Common myeloid progenitor, CD34-positive (primary cell): ENCODE measurements at regions not wholly inside any gene's neighbourhood (a gene's known extent, or its start where the extent isn't known, plus 50 kb on each side); places are given as distances from the start of the nearest gene placed in this dataset.

Experiments
- CTCF ChIA-PET: fragments of 350-600 bp; sonication (Branson Sonifier 250); formaldehyde crosslinking; loops from one replicate; lab custom pipeline; 2021; ENCODE audit warnings: antibody characterized with exemption; lab: Charles Lee
- POLR2A ChIA-PET: fragments of 350-600 bp; sonication (Branson Sonifier 250); formaldehyde crosslinking; loops from one replicate; lab custom pipeline; 2021; ENCODE audit warnings: antibody characterized with exemption; lab: Charles Lee
- DNase-seq, 3 donors: peaks; one replicate each; pipeline versions ENCODE4 v3.0.0 to v3.0.0-alpha.2; 2013
- H3K27ac ChIP-seq, 2 experiments: 1 replicate in 1 of 2; 2 replicates in 1 of 2; pipeline ENCODE4 v1.7.0; 2013; ENCODE audit warnings: inconsistent platforms in 2 of 2, low read length in 2 of 2, mild to moderate bottlenecking in 2 of 2, low read depth in 1 of 2, moderate library complexity in 1 of 2; ENCODE audit not compliant: severe bottlenecking in 2 of 2, insufficient read depth in 1 of 2, poor library complexity in 1 of 2
- H3K27me3 ChIP-seq, 5 experiments: replicated peaks in 2 of 5; 1 replicate in 3 of 5; 2 replicates in 2 of 5; pipeline versions ENCODE4 v1.6.1 to v1.7.0; 2013; ENCODE audit warnings: low read length in 4 of 5, mild to moderate bottlenecking in 2 of 5, moderate library complexity in 2 of 5, inconsistent platforms in 1 of 5; ENCODE audit not compliant: insufficient read depth in 5 of 5, control insufficient read depth in 4 of 5
- H3K36me3 ChIP-seq, 4 experiments: 1 replicate in 2 of 4; 2 replicates in 2 of 4; pipeline versions ENCODE4 v1.6.1 to v1.7.0; 2013; ENCODE audit warnings: low read length in 3 of 4, control low read depth in 1 of 4, mild to moderate bottlenecking in 1 of 4; ENCODE audit not compliant: control insufficient read depth in 4 of 4, insufficient read depth in 4 of 4
- H3K4me1 ChIP-seq, 4 experiments: 1 replicate in 3 of 4; 2 replicates in 1 of 4; pipeline versions ENCODE4 v1.6.1 to v1.7.1; 2013; ENCODE audit warnings: low read length in 3 of 4, mild to moderate bottlenecking in 3 of 4, control low read depth in 1 of 4, inconsistent platforms in 1 of 4, moderate library complexity in 1 of 4; ENCODE audit not compliant: control insufficient read depth in 4 of 4, insufficient read depth in 4 of 4; ENCODE audit errors: control extremely low read depth in 1 of 4
- H3K4me3 ChIP-seq, 7 experiments: 1 replicate in 4 of 7; 2 replicates in 3 of 7; pipeline versions ENCODE4 v1.5.1 to v1.7.0; 2013; ENCODE audit warnings: mild to moderate bottlenecking in 7 of 7, low read length in 6 of 7, moderate library complexity in 6 of 7, inconsistent platforms in 2 of 7, low read depth in 2 of 7, control low read depth in 1 of 7; ENCODE audit not compliant: insufficient read depth in 4 of 7, control insufficient read depth in 1 of 7; ENCODE audit errors: extremely low read depth in 1 of 7
- H3K9me3 ChIP-seq, 5 experiments: 1 replicate in 4 of 5; 2 replicates in 1 of 5; pipeline versions ENCODE4 v1.6.1 to v1.7.1; 2013; ENCODE audit warnings: low read length in 4 of 5, mild to moderate bottlenecking in 2 of 5, inconsistent platforms in 1 of 5, low read depth in 1 of 5, moderate library complexity in 1 of 5; ENCODE audit not compliant: control insufficient read depth in 4 of 5, insufficient read depth in 2 of 5; ENCODE audit errors: control extremely low read depth in 1 of 5
- WGBS: methylation state at CpG from one replicate; pipeline ENCODE4 v1.1.5; 2013; ENCODE audit not compliant: insufficient coverage; 5-methylcytosine and 5-hydroxymethylcytosine counted together

DNA sequence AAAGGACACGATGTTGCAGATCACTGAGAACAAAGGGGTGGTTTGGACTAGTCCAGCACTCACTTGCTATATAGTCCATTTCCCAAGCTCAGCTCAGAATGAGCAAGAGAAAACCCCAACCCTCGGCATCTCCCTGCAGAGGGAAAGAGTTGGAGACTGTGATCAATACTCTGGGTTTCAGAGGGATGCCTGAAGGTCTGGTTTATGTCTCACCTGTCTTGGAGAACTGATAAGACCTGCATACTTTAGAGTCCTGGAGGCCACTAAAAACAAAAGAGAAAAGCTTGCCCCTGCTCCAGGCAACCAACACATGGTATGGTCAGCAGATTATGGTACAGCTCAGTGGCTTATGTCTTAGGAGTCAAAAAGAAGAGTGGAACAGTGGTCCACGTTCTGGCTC is 1006.9 kb downstream of the CDH9 start:
- Histone ChIP-seq H3K27me3 (no peaks in the 10 kb centered on the region), H3K4me3 (no peak overlapping the region), H3K27ac (no peak overlapping the region), H3K36me3 (no peaks in the 10 kb centered on the region), H3K9me3 (no peaks in the 10 kb centered on the region), H3K4me1 (no peaks in the 10 kb centered on the region)
- POLR2A ChIA-PET, result no interaction called here
- CTCF ChIA-PET, result no interaction called here
- no peak for DNase-seq
- WGBS, result 92% methylated on average over 2 of the region's 3 CpGs

DNA sequence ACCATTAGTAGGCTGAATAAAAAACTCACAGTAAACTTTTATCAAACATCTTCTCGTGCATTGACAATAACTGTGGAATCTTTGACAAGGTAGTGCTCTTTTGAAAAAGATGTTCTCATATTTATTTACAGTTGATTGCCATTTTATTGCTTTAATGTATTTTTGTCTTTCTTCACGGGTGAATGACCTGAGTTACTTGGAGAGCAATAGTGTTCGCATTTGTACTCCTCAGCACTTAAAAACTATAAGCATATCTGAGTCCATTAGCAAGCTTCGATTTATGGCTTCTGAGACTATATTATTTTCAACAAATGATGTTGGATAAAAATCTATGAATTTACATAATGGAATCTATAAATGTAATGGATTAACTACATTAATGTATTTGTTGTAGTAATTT is 1012.3 kb downstream of the CDH9 start:
- WGBS, result no CpG with 5 or more reads among the region's 4 CpGs
- no peaks in the 10 kb centered on the region for H3K36me3 ChIP-seq
- no peak overlapping the region for H3K4me3 ChIP-seq
- ChIA-PET CTCF (interaction anchor here (1.3 kb wide), 1 partner anchor 11 kb away, joined by 3 read pairs; no protein-coding TSS in a partner anchor), POLR2A (no interaction called here)
- H3K27ac ChIP-seq, result no peak overlapping the region
- no peaks in the 10 kb centered on the region for H3K9me3 ChIP-seq
- no peak for DNase-seq
- H3K27me3 ChIP-seq, result no peaks in the 10 kb centered on the region
- no peaks in the 10 kb centered on the region for H3K4me1 ChIP-seq

- ChIA-PET POLR2A (no interaction called here), CTCF (interaction anchor here (0.6 to 1.5 kb wide), 5 partner anchors 12 to 1034 kb away, joined by 3 read pairs; no protein-coding TSS in a partner anchor)
- Histone ChIP-seq H3K9me3 (no peaks in the 10 kb centered on the region), H3K4me3 (no peak overlapping the region), H3K27ac (no peak overlapping the region), H3K27me3 (no peaks in the 10 kb centered on the region), H3K36me3 (no peaks in the 10 kb centered on the region), H3K4me1 (no peaks in the 10 kb centered on the region)
- DNase-seq, result peak; percentile 1 to 37 (median 19)
- WGBS, result 100% methylated on average over 1 of the region's 1 CpG
Measured at GRCh38 chr5:26024774-26025173, 1013.6 kb downstream of the CDH9 start.

DNA sequence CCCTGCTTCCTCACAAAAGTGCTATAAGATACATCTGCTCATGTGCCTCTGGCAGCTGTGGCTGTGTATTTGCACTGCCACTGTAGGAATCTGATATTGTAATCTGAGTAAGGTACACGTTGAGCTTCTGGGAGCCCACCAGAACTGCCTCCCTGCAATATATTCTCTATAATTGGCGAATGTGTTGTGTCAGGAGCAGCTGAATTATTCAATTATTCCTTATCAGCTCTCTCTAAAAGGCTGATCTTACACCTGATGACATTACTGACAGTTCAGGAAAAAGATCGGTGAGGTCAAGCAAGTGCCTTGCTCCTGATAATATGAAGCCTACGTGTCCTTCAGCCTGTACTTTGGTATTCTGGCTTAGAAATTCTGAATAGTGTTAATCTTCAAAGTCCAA is 1015.0 kb downstream of the CDH9 start:
- H3K4me1 ChIP-seq, result no peaks in the 10 kb centered on the region
- ChIA-PET POLR2A (no interaction called here), CTCF (interaction anchor here (0.6 to 0.9 kb wide), 2 partner anchors 29 to 1379 kb away, joined by 3 to 4 read pairs; no protein-coding TSS in a partner anchor)
- DNase-seq, result no peak
- H3K9me3 ChIP-seq, result no peaks in the 10 kb centered on the region
- H3K36me3 ChIP-seq, result no peaks in the 10 kb centered on the region
- no peak overlapping the region for H3K4me3 ChIP-seq
- H3K27me3 ChIP-seq, result no peaks in the 10 kb centered on the region
- 92% methylated on average over 2 of the region's 4 CpGs for WGBS
- H3K27ac ChIP-seq, result no peak overlapping the region

- DNase-seq, result no peak
- no CpG with 5 or more reads among the region's 1 CpG for WGBS
- Histone ChIP-seq H3K36me3 (no peaks in the 10 kb centered on the region), H3K9me3 (no peaks in the 10 kb centered on the region), H3K27ac (no peak overlapping the region), H3K27me3 (no peaks in the 10 kb centered on the region), H3K4me1 (no peaks in the 10 kb centered on the region), H3K4me3 (no peak overlapping the region)
- POLR2A ChIA-PET, result no interaction called here
- CTCF ChIA-PET, result no interaction called here
Measured at GRCh38 chr5:26014206-26014605, 1024.2 kb downstream of the CDH9 start.

DNA sequence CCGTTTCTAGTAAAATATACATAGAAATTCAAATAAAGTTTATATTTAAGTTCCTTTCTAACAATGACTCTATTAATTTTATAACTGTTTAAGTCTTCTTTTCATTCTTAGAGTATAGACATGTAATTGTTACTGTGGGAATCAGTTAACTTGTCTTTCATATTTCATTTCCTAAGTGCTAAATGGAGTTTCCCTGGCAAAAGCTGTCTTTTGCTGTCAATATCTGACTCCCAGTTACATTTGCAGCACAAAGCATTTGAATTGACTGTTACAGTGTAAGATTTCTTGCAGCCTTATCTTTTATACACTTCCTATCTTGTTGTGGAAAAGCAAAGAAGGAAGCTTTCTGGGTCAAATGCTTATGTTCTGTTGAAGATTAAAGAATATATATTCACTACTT is 1026.3 kb downstream of the CDH9 start:
- H3K27ac ChIP-seq, result no peak overlapping the region
- H3K9me3 ChIP-seq, result no peaks in the 10 kb centered on the region
- H3K4me1 ChIP-seq, result no peaks in the 10 kb centered on the region
- POLR2A ChIA-PET, result no interaction called here
- CTCF ChIA-PET, result interaction anchor here (0.9 kb wide), 1 partner anchor 12 kb away, joined by 3 read pairs; no protein-coding TSS in a partner anchor
- no peaks in the 10 kb centered on the region for H3K27me3 ChIP-seq
- H3K36me3 ChIP-seq, result no peaks in the 10 kb centered on the region
- no peak overlapping the region for H3K4me3 ChIP-seq
- DNase-seq, result no peak
- no CpG with 5 or more reads among the region's 1 CpG for WGBS

- no peak overlapping the region for H3K4me3 ChIP-seq
- H3K4me1 ChIP-seq, result no peaks in the 10 kb centered on the region
- ChIA-PET CTCF (interaction anchor here (1.2 kb wide), 1 partner anchor 8 kb away, joined by 3 read pairs; no protein-coding TSS in a partner anchor), POLR2A (interaction anchor here (0.7 kb wide), 1 partner anchor 737 kb away, joined by 3 read pairs; no protein-coding TSS in a partner anchor)
- H3K36me3 ChIP-seq, result no peaks in the 10 kb centered on the region
- peak in 2 of 3 donors; percentile 3 to 9 for DNase-seq
- no peaks in the 10 kb centered on the region for H3K27me3 ChIP-seq
- no peak overlapping the region for H3K27ac ChIP-seq
- H3K9me3 ChIP-seq, result no peaks in the 10 kb centered on the region
- WGBS, result 39% methylated on average over 6 of the region's 6 CpGs
Measured at GRCh38 chr5:26009742-26010141, 1028.6 kb downstream of the CDH9 start.
